ENCODE measurements at regions not wholly inside any gene's neighbourhood (a gene's known extent, or its start where the extent isn't known, plus 50 kb on each side); places are given as distances from the start of the nearest gene placed in this dataset.
A peak's percentile ranks its signal among the peaks of the same experiment; 100 is the strongest.

- no peak for TF ChIP-seq RAD21 (IDR thresholded peaks at IDR 0.05; ENCODE audit: low read length)
- TF ChIP-seq YY1 (IDR thresholded peaks at IDR 0.05; ENCODE audit: low read depth): peak; percentile 67; the same call in 1 of the 2 replicates
- TF ChIP-seq, protein P1, sequence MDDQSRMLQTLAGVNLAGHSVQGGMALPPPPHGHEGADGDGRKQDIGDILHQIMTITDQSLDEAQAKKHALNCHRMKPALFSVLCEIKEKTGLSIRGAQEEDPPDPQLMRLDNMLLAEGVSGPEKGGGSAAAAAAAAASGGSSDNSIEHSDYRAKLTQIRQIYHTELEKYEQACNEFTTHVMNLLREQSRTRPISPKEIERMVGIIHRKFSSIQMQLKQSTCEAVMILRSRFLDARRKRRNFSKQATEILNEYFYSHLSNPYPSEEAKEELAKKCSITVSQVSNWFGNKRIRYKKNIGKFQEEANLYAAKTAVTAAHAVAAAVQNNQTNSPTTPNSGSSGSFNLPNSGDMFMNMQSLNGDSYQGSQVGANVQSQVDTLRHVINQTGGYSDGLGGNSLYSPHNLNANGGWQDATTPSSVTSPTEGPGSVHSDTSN (IDR thresholded peaks at IDR 0.05): peak; percentile 84
- TF ChIP-seq TCF12 (IDR thresholded peaks at IDR 0.05): peak; percentile 92
- no peak for TF ChIP-seq CHD2 (IDR thresholded peaks at IDR 0.05; ENCODE audit: low read length, partially characterized antibody)
- TF ChIP-seq, protein P2, sequence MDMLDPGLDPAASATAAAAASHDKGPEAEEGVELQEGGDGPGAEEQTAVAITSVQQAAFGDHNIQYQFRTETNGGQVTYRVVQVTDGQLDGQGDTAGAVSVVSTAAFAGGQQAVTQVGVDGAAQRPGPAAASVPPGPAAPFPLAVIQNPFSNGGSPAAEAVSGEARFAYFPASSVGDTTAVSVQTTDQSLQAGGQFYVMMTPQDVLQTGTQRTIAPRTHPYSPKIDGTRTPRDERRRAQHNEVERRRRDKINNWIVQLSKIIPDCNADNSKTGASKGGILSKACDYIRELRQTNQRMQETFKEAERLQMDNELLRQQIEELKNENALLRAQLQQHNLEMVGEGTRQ (IDR thresholded peaks at IDR 0.05; ENCODE audit: borderline replicate concordance, low read depth, low read length): no peak
- no peak for TF ChIP-seq FOXJ3 (CRISPR knock-in tag; IDR thresholded peaks at IDR 0.05)
- TF ChIP-seq MEF2A (IDR thresholded peaks at IDR 0.05; ENCODE audit: borderline replicate concordance, low read depth): peak; percentile 91
- no peak for TF ChIP-seq ELF1 (IDR thresholded peaks at IDR 0.05)
- no peak for TF ChIP-seq RFX5 (IDR thresholded peaks at IDR 0.05; ENCODE audit: low read length)
- TF ChIP-seq TAF1 (IDR thresholded peaks at IDR 0.05; ENCODE audit: borderline replicate concordance, low read depth, low read length): no peak
Observed at GRCh38 chr6:11317885-11318771, 85.7 kb upstream of the NEDD9 start (continued).

- ChIA-PET CTCF (interaction anchor here (1.8 to 1.9 kb wide), 2 partner anchors 83 to 180 kb away, joined by 4 to 8 read pairs; no protein-coding TSS in a partner anchor), POLR2A (no interaction called here)
- DNase-seq: no peak
- H3K27me3 ChIP-seq (ENCODE audit: insufficient read depth): no peaks in the 10 kb centered on the region
- H3K79me2 ChIP-seq (ENCODE audit: insufficient read depth): no peaks in the 10 kb centered on the region
- H3F3A ChIP-seq (replicated peaks; ENCODE audit: insufficient read depth): peaks cover 26% of the 10 kb centered on the region
- no peaks in the 10 kb centered on the region for H3K9me3 ChIP-seq
- peak overlapping the region; percentile 41 for H3K4me2 ChIP-seq
- no peak overlapping the region for H2AFZ ChIP-seq (ENCODE audit: low read depth)
- H3K36me3 ChIP-seq (replicated peaks in 1 of 2; ENCODE audit: control insufficient read depth in 1 of 2, insufficient read depth in 2 of 2, low read length in 1 of 2): no peaks in the 10 kb centered on the region
- no peaks in the 10 kb centered on the region for H4K20me1 ChIP-seq (ENCODE audit: insufficient read depth)
- H3K4me3 ChIP-seq (ENCODE audit: low read depth in 2 of 2, low read length in 1 of 2): no peak overlapping the region
- H3K4me1 ChIP-seq (ENCODE audit: control insufficient read depth in 1 of 2, insufficient read depth in 2 of 2, low read depth in 1 of 2, low read length in 1 of 2): peaks cover 0 to 19% of the 10 kb centered on the region in 2 experiments; a peak in 3 of 4 replicates
- H3K9me2 ChIP-seq: no peaks in the 10 kb centered on the region
- peak overlapping the region; percentile 74 for H3K9ac ChIP-seq
- 3% methylated on average over 5 of the region's 5 CpGs for WGBS (ENCODE audit: low lambda C conversion rate)
- peak overlapping the region; percentile 9 to 99; a peak in 3 of 4 replicates for H3K27ac ChIP-seq (ENCODE audit: low read depth in 2 of 2, low read length in 1 of 2)
- TF ChIP-seq NFIC (IDR thresholded peaks at IDR 0.05; ENCODE audit: borderline replicate concordance) (peak; percentile 84), CHD2 (IDR thresholded peaks at IDR 0.05; ENCODE audit: low read length, partially characterized antibody) (no peak), TCF12 (IDR thresholded peaks at IDR 0.05) (peak; percentile 98), SMC3 (IDR thresholded peaks at IDR 0.05; ENCODE audit: low read depth, low read length) (no peak), MEF2A (IDR thresholded peaks at IDR 0.05; ENCODE audit: borderline replicate concordance, low read depth) (no peak; the same call in 1 of the 2 replicates), RCOR1 (IDR thresholded peaks at IDR 0.05; ENCODE audit: low read length) (no peak), IRF3 (IDR thresholded peaks at IDR 0.05; ENCODE audit: low read depth, low read length) (no peak), ELF1 (IDR thresholded peaks at IDR 0.05) (no peak), YY1 (IDR thresholded peaks at IDR 0.05; ENCODE audit: low read depth) (no peak), ZBTB33 (IDR thresholded peaks at IDR 0.05; ENCODE audit: borderline replicate concordance, low read depth) (no peak), RXRA (IDR thresholded peaks at IDR 0.05; ENCODE audit: borderline replicate concordance, low read depth) (peak; percentile 78; the same call in 1 of the 2 replicates), MXI1 (IDR thresholded peaks at IDR 0.05; ENCODE audit: low read depth, low read length) (no peak), JUND (IDR thresholded peaks at IDR 0.05) (peak; percentile 89), FOXJ3 (CRISPR knock-in tag; IDR thresholded peaks at IDR 0.05) (no peak), FOSL2 (IDR thresholded peaks at IDR 0.05; ENCODE audit: borderline replicate concordance, low read depth) (peak; percentile 83)
- TF ChIP-seq, protein P2 (IDR thresholded peaks at IDR 0.05; ENCODE audit: borderline replicate concordance, low read depth, low read length): no peak
- TF ChIP-seq, protein P1 (IDR thresholded peaks at IDR 0.05): peak; percentile 58
- TF ChIP-seq, protein P3, sequence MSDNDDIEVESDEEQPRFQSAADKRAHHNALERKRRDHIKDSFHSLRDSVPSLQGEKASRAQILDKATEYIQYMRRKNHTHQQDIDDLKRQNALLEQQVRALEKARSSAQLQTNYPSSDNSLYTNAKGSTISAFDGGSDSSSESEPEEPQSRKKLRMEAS (IDR thresholded peaks at IDR 0.05; ENCODE audit: low read depth): peak; percentile 71
Observed at GRCh38 chr6:11315743-11316437, 83.4 kb upstream of the NEDD9 start.
